GM23338 (cell line): ENCODE measurements at regions not wholly inside any gene's neighbourhood (a gene's known extent, or its start where the extent isn't known, plus 50 kb on each side); places are given as distances from the start of the nearest gene placed in this dataset.

Experiments used
- CREB1 ChIP-seq: fragments of 250-450 bp; sonication (Bioruptor Pico); IDR thresholded peaks from 2 replicates; pipeline ENCODE4 v1.5.0; 2020; ENCODE audit warnings: low read depth, mild to moderate bottlenecking, moderate library complexity
- ETS1 ChIP-seq: IDR thresholded peaks from 2 replicates; pipeline ENCODE4 v1.6.1; 2016; ENCODE audit warnings: antibody characterized with exemption
- EZH2 ChIP-seq: fragments of 200-600 bp; sonication (generic); IDR thresholded peaks from one replicate; pipeline ENCODE4 v1.8.0; 2017; ENCODE audit warnings: antibody characterized with exemption, mild to moderate bottlenecking, low read depth; ENCODE audit not compliant: unreplicated experiment
- EZH2phosphoT487 ChIP-seq: fragments of 200-600 bp; sonication (generic); IDR thresholded peaks from one replicate; pipeline ENCODE4 v1.8.1; 2018; ENCODE audit warnings: antibody characterized with exemption; ENCODE audit not compliant: unreplicated experiment
- NANOG ChIP-seq: IDR thresholded peaks from 2 replicates; pipeline ENCODE4 v1.6.1; 2016; ENCODE audit warnings: antibody characterized with exemption, borderline replicate concordance
- POLR2AphosphoS5 ChIP-seq: IDR thresholded peaks from 2 replicates; pipeline ENCODE4 v1.6.1; 2016; ENCODE audit warnings: antibody characterized with exemption, low read depth
- REST ChIP-seq: IDR thresholded peaks from one replicate; pipeline ENCODE4 v1.6.1; 2018; ENCODE audit warnings: antibody characterized with exemption; ENCODE audit not compliant: unreplicated experiment
- TF ChIP-seq, protein P1 (sequence below), 2 experiments: fragments of 200-600 bp in 1 of 2; sonication (generic) in 1 of 2; conservative IDR thresholded peaks; 2 replicates each; pipeline versions ENCODE4 v1.5.1 to v1.6.1; 2016 to 2017; ENCODE audit warnings: antibody characterized with exemption in 2 of 2, low read depth in 2 of 2, mild to moderate bottlenecking in 2 of 2, moderate library complexity in 1 of 2
- TF ChIP-seq, protein P2 (sequence below): fragments of 250-450 bp; sonication (Bioruptor Pico); IDR thresholded peaks from 2 replicates; pipeline ENCODE4 v1.5.0; 2020; ENCODE audit warnings: mild to moderate bottlenecking, moderate library complexity

GRCh38 chr9:135282808-135283207, 195.3 kb downstream of the OLFM1 start:
- TF ChIP-seq, protein P1, sequence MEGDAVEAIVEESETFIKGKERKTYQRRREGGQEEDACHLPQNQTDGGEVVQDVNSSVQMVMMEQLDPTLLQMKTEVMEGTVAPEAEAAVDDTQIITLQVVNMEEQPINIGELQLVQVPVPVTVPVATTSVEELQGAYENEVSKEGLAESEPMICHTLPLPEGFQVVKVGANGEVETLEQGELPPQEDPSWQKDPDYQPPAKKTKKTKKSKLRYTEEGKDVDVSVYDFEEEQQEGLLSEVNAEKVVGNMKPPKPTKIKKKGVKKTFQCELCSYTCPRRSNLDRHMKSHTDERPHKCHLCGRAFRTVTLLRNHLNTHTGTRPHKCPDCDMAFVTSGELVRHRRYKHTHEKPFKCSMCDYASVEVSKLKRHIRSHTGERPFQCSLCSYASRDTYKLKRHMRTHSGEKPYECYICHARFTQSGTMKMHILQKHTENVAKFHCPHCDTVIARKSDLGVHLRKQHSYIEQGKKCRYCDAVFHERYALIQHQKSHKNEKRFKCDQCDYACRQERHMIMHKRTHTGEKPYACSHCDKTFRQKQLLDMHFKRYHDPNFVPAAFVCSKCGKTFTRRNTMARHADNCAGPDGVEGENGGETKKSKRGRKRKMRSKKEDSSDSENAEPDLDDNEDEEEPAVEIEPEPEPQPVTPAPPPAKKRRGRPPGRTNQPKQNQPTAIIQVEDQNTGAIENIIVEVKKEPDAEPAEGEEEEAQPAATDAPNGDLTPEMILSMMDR (conservative IDR thresholded peaks at IDR 0.05; ENCODE audit: low read depth in 2 of 2) = no peak
- TF ChIP-seq EZH2 = no peak
- TF ChIP-seq POLR2AphosphoS5 = no peak
- no peak for TF ChIP-seq REST
- TF ChIP-seq ETS1 = no peak
- no peak for TF ChIP-seq EZH2phosphoT487
- TF ChIP-seq, protein P2, sequence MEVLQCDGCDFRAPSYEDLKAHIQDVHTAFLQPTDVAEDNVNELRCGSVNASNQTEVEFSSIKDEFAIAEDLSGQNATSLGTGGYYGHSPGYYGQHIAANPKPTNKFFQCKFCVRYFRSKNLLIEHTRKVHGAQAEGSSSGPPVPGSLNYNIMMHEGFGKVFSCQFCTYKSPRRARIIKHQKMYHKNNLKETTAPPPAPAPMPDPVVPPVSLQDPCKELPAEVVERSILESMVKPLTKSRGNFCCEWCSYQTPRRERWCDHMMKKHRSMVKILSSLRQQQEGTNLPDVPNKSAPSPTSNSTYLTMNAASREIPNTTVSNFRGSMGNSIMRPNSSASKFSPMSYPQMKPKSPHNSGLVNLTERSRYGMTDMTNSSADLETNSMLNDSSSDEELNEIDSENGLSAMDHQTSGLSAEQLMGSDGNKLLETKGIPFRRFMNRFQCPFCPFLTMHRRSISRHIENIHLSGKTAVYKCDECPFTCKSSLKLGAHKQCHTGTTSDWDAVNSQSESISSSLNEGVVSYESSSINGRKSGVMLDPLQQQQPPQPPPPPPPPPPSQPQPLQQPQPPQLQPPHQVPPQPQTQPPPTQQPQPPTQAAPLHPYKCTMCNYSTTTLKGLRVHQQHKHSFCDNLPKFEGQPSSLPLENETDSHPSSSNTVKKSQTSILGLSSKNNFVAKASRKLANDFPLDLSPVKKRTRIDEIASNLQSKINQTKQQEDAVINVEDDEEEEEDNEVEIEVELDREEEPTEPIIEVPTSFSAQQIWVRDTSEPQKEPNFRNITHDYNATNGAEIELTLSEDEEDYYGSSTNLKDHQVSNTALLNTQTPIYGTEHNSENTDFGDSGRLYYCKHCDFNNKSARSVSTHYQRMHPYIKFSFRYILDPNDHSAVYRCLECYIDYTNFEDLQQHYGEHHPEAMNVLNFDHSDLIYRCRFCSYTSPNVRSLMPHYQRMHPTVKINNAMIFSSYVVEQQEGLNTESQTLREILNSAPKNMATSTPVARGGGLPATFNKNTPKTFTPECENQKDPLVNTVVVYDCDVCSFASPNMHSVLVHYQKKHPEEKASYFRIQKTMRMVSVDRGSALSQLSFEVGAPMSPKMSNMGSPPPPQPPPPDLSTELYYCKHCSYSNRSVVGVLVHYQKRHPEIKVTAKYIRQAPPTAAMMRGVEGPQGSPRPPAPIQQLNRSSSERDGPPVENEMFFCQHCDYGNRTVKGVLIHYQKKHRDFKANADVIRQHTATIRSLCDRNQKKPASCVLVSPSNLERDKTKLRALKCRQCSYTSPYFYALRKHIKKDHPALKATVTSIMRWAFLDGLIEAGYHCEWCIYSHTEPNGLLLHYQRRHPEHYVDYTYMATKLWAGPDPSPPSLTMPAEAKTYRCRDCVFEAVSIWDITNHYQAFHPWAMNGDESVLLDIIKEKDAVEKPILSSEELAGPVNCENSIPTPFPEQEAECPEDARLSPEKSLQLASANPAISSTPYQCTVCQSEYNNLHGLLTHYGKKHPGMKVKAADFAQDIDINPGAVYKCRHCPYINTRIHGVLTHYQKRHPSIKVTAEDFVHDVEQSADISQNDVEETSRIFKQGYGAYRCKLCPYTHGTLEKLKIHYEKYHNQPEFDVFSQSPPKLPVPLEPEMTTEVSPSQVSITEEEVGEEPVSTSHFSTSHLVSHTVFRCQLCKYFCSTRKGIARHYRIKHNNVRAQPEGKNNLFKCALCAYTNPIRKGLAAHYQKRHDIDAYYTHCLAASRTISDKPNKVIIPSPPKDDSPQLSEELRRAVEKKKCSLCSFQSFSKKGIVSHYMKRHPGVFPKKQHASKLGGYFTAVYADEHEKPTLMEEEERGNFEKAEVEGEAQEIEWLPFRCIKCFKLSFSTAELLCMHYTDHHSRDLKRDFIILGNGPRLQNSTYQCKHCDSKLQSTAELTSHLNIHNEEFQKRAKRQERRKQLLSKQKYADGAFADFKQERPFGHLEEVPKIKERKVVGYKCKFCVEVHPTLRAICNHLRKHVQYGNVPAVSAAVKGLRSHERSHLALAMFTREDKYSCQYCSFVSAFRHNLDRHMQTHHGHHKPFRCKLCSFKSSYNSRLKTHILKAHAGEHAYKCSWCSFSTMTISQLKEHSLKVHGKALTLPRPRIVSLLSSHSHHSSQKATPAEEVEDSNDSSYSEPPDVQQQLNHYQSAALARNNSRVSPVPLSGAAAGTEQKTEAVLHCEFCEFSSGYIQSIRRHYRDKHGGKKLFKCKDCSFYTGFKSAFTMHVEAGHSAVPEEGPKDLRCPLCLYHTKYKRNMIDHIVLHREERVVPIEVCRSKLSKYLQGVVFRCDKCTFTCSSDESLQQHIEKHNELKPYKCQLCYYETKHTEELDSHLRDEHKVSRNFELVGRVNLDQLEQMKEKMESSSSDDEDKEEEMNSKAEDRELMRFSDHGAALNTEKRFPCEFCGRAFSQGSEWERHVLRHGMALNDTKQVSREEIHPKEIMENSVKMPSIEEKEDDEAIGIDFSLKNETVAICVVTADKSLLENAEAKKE (CRISPR knock-in tag) = no peak
- TF ChIP-seq CREB1 = no peak
- no peak for TF ChIP-seq NANOG
